OCI-LY7 (cell line): ENCODE measurements at regions not wholly inside any gene's neighbourhood (a gene's known extent, or its start where the extent isn't known, plus 50 kb on each side); places are given as distances from the start of the nearest gene placed in this dataset.

ENCODE experiments used
- BruUV-seq: library from RNA; stranded (reverse); fragments of 400-500 nt; replicated peaks from 2 replicates; lab custom pipeline; 2021; lab: Mats Ljungman, UMichigan
- CTCF ChIA-PET: fragments of 300-600 bp; sonication (Branson Sonifier 250); formaldehyde crosslinking; loops from one replicate; lab custom pipeline; 2022; ENCODE audit warnings: antibody characterized with exemption; ENCODE audit not compliant: unreplicated experiment; lab: Charles Lee
- POLR2A ChIA-PET: fragments of 300-600 bp; sonication (Branson Sonifier 250); formaldehyde crosslinking; loops from one replicate; lab custom pipeline; 2022; ENCODE audit warnings: antibody characterized with exemption; lab: Charles Lee
- DNase-seq: peaks from one replicate; pipeline ENCODE4 v3.0.0-alpha.2; 2015; ENCODE audit warnings: low spot score
- H2AFZ ChIP-seq: fragments of 200-600 bp; sonication (generic), shearing (Covaris generic); 2 replicates; pipeline ENCODE4 v1.6.1; 2014; ENCODE audit warnings: mild to moderate bottlenecking, antibody characterized with exemption, low read length, moderate library complexity
- H3K27ac ChIP-seq: fragments of 200-600 bp; sonication (generic); 2 replicates; pipeline ENCODE4 v1.5.1; 2014; ENCODE audit warnings: mixed run types, low read depth, mild to moderate bottlenecking, moderate library complexity, low read length, inconsistent platforms; ENCODE audit not compliant: poor library complexity, severe bottlenecking
- H3K36me3 ChIP-seq: fragments of 200-600 bp; sonication (generic); 2 replicates; pipeline ENCODE4 v1.6.1; 2014; ENCODE audit warnings: mild to moderate bottlenecking, antibody characterized with exemption, low read length, moderate library complexity, mixed read lengths; ENCODE audit not compliant: insufficient read depth
- H3K4me1 ChIP-seq: fragments of 200-600 bp; sonication (generic); 2 replicates; pipeline ENCODE4 v1.5.1; 2014; ENCODE audit warnings: mild to moderate bottlenecking, low read length; ENCODE audit not compliant: insufficient read depth, poor library complexity, severe bottlenecking
- H3K4me2 ChIP-seq: fragments of 200-600 bp; sonication (generic); 2 replicates; pipeline ENCODE4 v1.6.1; 2014; ENCODE audit warnings: mild to moderate bottlenecking, low read length
- H3K4me3 ChIP-seq: fragments of 200-600 bp; sonication (generic); 2 replicates; pipeline ENCODE4 v1.5.1; 2014; ENCODE audit warnings: mild to moderate bottlenecking, low read depth, low read length; ENCODE audit not compliant: poor library complexity, severe bottlenecking
- H3K79me2 ChIP-seq: fragments of 200-600 bp; sonication (generic); 2 replicates; pipeline ENCODE4 v1.6.1; 2016; ENCODE audit warnings: low read depth, mild to moderate bottlenecking, low read length, moderate library complexity, mixed read lengths; ENCODE audit not compliant: insufficient read depth
- H3K9me2 ChIP-seq: fragments of 200-600 bp; sonication (generic); 2 replicates; pipeline ENCODE4 v1.6.1; 2016; ENCODE audit warnings: mild to moderate bottlenecking, low read length, mixed read lengths; ENCODE audit not compliant: insufficient read depth
- H3K9me3 ChIP-seq: fragments of 200-600 bp; sonication (generic); 2 replicates; pipeline ENCODE4 v1.6.1; 2014; ENCODE audit warnings: mild to moderate bottlenecking, mixed run types, low read length, mixed read lengths
- H4K20me1 ChIP-seq: fragments of 200-600 bp; sonication (generic); 2 replicates; pipeline ENCODE4 v1.6.1; 2014; ENCODE audit warnings: mild to moderate bottlenecking, antibody characterized with exemption, low read length, moderate library complexity, mixed read lengths; ENCODE audit not compliant: insufficient read depth
- CTCF ChIP-seq: fragments of 200-600 bp; sonication (generic); conservative IDR thresholded peaks from 2 replicates; pipeline ENCODE4 v1.5.1; 2014; ENCODE audit warnings: mild to moderate bottlenecking, antibody characterized with exemption, low read length, moderate library complexity, mixed read lengths
- EZH2phosphoT487 ChIP-seq: fragments of 200-600 bp; sonication (generic); IDR thresholded peaks from 2 replicates; pipeline ENCODE4 v1.6.1; 2018; ENCODE audit warnings: low read depth, borderline replicate concordance, mild to moderate bottlenecking, mixed run types, antibody characterized with exemption, low read length, moderate library complexity, mixed read lengths
- intact Hi-C: fragments of 100-400 bp; cut with micrococcal nuclease; formaldehyde crosslinking; loops from one replicate; pipeline ENCODE4 v1.10.0; 2022; ENCODE audit not compliant: unreplicated experiment

DNA sequence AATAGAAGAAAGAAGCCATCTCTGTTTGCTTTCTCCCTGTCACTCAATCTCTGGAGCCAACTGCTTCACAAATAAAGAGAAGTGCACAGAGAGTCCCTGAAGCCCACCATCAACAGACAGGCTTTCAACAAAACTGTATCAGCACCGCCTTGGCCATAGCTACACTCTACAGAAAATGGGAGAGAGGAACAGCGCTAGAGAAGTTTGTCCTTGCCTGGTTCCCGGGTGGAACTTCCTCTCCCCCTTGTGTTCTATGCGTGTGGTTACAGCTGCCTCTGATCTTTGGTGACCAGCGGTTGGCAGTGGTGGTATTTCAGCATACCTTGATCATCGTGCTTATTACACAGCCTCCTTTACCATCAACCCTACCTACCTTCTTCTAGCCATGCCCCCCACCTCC, 91.4 kb upstream of the CCL2 start:
- TF ChIP-seq CTCF (peak; percentile 30; the same call in 1 of the 2 replicates), EZH2phosphoT487 (no peak)
- Histone ChIP-seq H3K36me3 (no peaks in the 10 kb centered on the region), H2AFZ (no peak overlapping the region), H3K27ac (no peak overlapping the region), H3K4me1 (no peaks in the 10 kb centered on the region), H4K20me1 (no peaks in the 10 kb centered on the region), H3K79me2 (no peaks in the 10 kb centered on the region), H3K4me3 (no peak overlapping the region), H3K9me3 (no peaks in the 10 kb centered on the region), H3K9me2 (no peaks in the 10 kb centered on the region), H3K4me2 (no peak overlapping the region)
- no TSS peak for BruUV-seq
- CTCF ChIA-PET, result no interaction called here
- POLR2A ChIA-PET, result no interaction called here
- intact Hi-C loops, result no loop called here
- no peak for DNase-seq

DNA sequence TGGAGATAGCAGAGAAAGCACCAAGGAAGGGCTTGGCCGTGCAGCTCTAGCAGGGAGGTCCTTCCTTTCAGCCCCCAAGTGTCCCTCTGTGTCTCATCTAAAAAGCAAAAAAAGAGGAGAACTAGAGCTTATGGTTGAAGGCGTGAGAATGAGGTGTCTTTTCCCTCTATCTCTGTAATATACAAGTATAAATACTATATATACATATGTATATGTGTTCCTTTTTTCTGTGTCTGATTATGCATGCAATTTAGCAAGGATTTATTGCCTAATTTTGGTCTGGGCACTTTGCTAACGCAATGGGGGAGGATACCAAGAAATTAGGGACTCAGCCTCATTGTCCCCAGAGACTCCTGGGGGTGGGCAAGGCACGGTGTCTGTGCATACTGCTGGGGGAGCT, 90.2 kb upstream of the CCL2 start:
- CTCF ChIA-PET, result no interaction called here
- Histone ChIP-seq H4K20me1 (no peaks in the 10 kb centered on the region), H2AFZ (no peak overlapping the region), H3K79me2 (no peaks in the 10 kb centered on the region), H3K4me2 (no peak overlapping the region), H3K27ac (no peak overlapping the region), H3K36me3 (no peaks in the 10 kb centered on the region), H3K9me2 (no peaks in the 10 kb centered on the region), H3K9me3 (no peaks in the 10 kb centered on the region), H3K4me1 (no peaks in the 10 kb centered on the region), H3K4me3 (no peak overlapping the region)
- POLR2A ChIA-PET, result no interaction called here
- intact Hi-C loops, result no loop called here
- DNase-seq, result no peak
- no TSS peak for BruUV-seq
- no peak for TF ChIP-seq CTCF
- TF ChIP-seq EZH2phosphoT487, result no peak

- TF ChIP-seq EZH2phosphoT487 (no peak), CTCF (no peak)
- no peak overlapping the region for H3K4me2 ChIP-seq
- no peak overlapping the region for H3K27ac ChIP-seq
- DNase-seq, result no peak
- no peaks in the 10 kb centered on the region for H3K36me3 ChIP-seq
- POLR2A ChIA-PET, result no interaction called here
- H3K79me2 ChIP-seq, result no peaks in the 10 kb centered on the region
- no peak overlapping the region for H2AFZ ChIP-seq
- no peaks in the 10 kb centered on the region for H3K9me3 ChIP-seq
- intact Hi-C loops, result no loop called here
- no peak overlapping the region for H3K4me3 ChIP-seq
- no TSS peak for BruUV-seq
- H4K20me1 ChIP-seq, result no peaks in the 10 kb centered on the region
- CTCF ChIA-PET, result no interaction called here
- no peaks in the 10 kb centered on the region for H3K9me2 ChIP-seq
- no peaks in the 10 kb centered on the region for H3K4me1 ChIP-seq
Observed at GRCh38 chr17:34166352-34166751, 88.7 kb upstream of the CCL2 start.
